Endothelial cell of umbilical vein (primary cell): ENCODE measurements at regions not wholly inside any gene's neighbourhood (a gene's known extent, or its start where the extent isn't known, plus 50 kb on each side); places are given as distances from the start of the nearest gene placed in this dataset.

Source experiments
- BruUV-seq: library from RNA; stranded (reverse); fragments of 400-500 nt; replicated peaks from 2 replicates; lab custom pipeline; 2021; lab: Mats Ljungman, UMichigan
- CTCF ChIA-PET: fragments of 300-600, 350-600 bp; sonication (Branson Sonifier 250); formaldehyde crosslinking; loops from one replicate; lab custom pipeline; 2021; ENCODE audit warnings: antibody characterized with exemption, inconsistent platforms; lab: Charles Lee
- POLR2A ChIA-PET: fragments of 300-600, 350-600 bp; sonication (Branson Sonifier 250); formaldehyde crosslinking; loops from one replicate; lab custom pipeline; 2021; ENCODE audit warnings: antibody characterized with exemption, inconsistent platforms; lab: Charles Lee
- DNase-seq: peaks from one replicate; pipeline ENCODE4 v3.0.0-alpha.2; 2011; ENCODE audit warnings: low read depth, low spot score
- FAIRE-seq: peaks from 2 replicates; lab custom pipeline; 2011; peaks lifted over from hg19 to GRCh38; lab: Jason Lieb, UNC
- H2AFZ ChIP-seq: 2 replicates; pipeline ENCODE4 v1.6.0; 2012; ENCODE audit warnings: low read depth, low read length, control low read depth, inconsistent platforms
- H3K27ac ChIP-seq: 2 replicates; pipeline ENCODE4 v1.5.1; 2011; ENCODE audit warnings: low read depth, mild to moderate bottlenecking, control low read depth, low read length, moderate library complexity; ENCODE audit not compliant: insufficient read depth
- H3K27me3 ChIP-seq, 2 experiments: 2 replicates each; pipeline versions ENCODE4 v1.6.0 to v1.6.1; 2011; ENCODE audit warnings: low read length in 2 of 2, mixed read lengths in 1 of 2; ENCODE audit not compliant: control insufficient read depth in 2 of 2, insufficient read depth in 2 of 2
- H3K36me3 ChIP-seq, 2 experiments: 2 replicates in 1 of 2; 3 replicates in 1 of 2; pipeline ENCODE4 v1.5.1; 2011; ENCODE audit warnings: low read length in 2 of 2, mild to moderate bottlenecking in 1 of 2, moderate library complexity in 1 of 2; ENCODE audit not compliant: control insufficient read depth in 2 of 2, insufficient read depth in 2 of 2; ENCODE audit errors: extremely low read depth in 1 of 2
- H3K4me1 ChIP-seq: 3 replicates; pipeline ENCODE4 v1.5.1; 2011; ENCODE audit warnings: mild to moderate bottlenecking, low read length; ENCODE audit not compliant: control insufficient read depth, insufficient read depth; ENCODE audit errors: extremely low read depth
- H3K4me2 ChIP-seq: 2 replicates; pipeline ENCODE4 v1.6.1; 2011; ENCODE audit warnings: low read length, control low read depth, mixed read lengths; ENCODE audit not compliant: insufficient read depth
- H3K4me3 ChIP-seq, 3 experiments: fragments of 200-600 bp in 1 of 3; sonication (generic), shearing (Covaris generic) in 1 of 3; replicated peaks in 1 of 3; 2 replicates each; pipeline ENCODE4 v1.5.1; 2011 to 2016; ENCODE audit warnings: control low read depth in 3 of 3, low read length in 3 of 3, mild to moderate bottlenecking in 2 of 3, inconsistent platforms in 1 of 3, low read depth in 1 of 3, moderate library complexity in 1 of 3; ENCODE audit not compliant: insufficient read depth in 1 of 3
- H3K79me2 ChIP-seq: 2 replicates; pipeline ENCODE4 v1.6.0; 2012; ENCODE audit warnings: low read length, inconsistent platforms; ENCODE audit not compliant: control insufficient read depth, insufficient read depth
- H3K9ac ChIP-seq: replicated peaks from 2 replicates; pipeline ENCODE3; 2011; ENCODE audit warnings: low read length, control low read depth; ENCODE audit not compliant: insufficient read depth; ENCODE audit errors: extremely low read depth
- H3K9me1 ChIP-seq: replicated peaks from 3 replicates; pipeline ENCODE4 v1.6.0; 2011; ENCODE audit warnings: mild to moderate bottlenecking, low read length; ENCODE audit not compliant: control insufficient read depth, insufficient read depth; ENCODE audit errors: extremely low read depth
- H3K9me3 ChIP-seq: replicated peaks from 2 replicates; pipeline ENCODE4 v1.5.1; 2012; ENCODE audit warnings: low read length, inconsistent platforms; ENCODE audit not compliant: control insufficient read depth, insufficient read depth
- H4K20me1 ChIP-seq: replicated peaks from 2 replicates; pipeline ENCODE3; 2011; ENCODE audit warnings: mild to moderate bottlenecking, low read length; ENCODE audit not compliant: control insufficient read depth, insufficient read depth; ENCODE audit errors: extremely low read depth
- EZH2 ChIP-seq: IDR thresholded peaks from 2 replicates; pipeline ENCODE4 v1.6.1; 2012; ENCODE audit warnings: borderline replicate concordance, low read depth, mild to moderate bottlenecking, moderate library complexity, low read length, inconsistent platforms; ENCODE audit not compliant: severe bottlenecking
- FOS ChIP-seq: IDR thresholded peaks from 2 replicates; pipeline ENCODE4 v1.6.1; 2011; ENCODE audit warnings: mild to moderate bottlenecking, low read length, moderate library complexity, borderline replicate concordance; ENCODE audit not compliant: insufficient read depth
- GATA2 ChIP-seq: IDR thresholded peaks from 2 replicates; pipeline ENCODE4 v1.7.0; 2011; ENCODE audit warnings: low read depth, mild to moderate bottlenecking, moderate library complexity, mixed read lengths, low read length; ENCODE audit not compliant: insufficient read length, insufficient read depth
- JUN ChIP-seq: IDR thresholded peaks from 2 replicates; pipeline ENCODE4 v1.6.1; 2011; ENCODE audit warnings: borderline replicate concordance, low read depth; ENCODE audit not compliant: insufficient read length, insufficient read depth
- MYC ChIP-seq: IDR thresholded peaks from one replicate; pipeline ENCODE4 v1.6.1; 2011; ENCODE audit warnings: mild to moderate bottlenecking, low read depth, low read length
- POLR2A ChIP-seq: IDR thresholded peaks from 2 replicates; pipeline ENCODE4 v1.6.1; 2012; ENCODE audit warnings: low read depth, mild to moderate bottlenecking, control low read depth, low read length
- POLR2AphosphoS5 ChIP-seq: IDR thresholded peaks from 2 replicates; pipeline ENCODE4 v1.6.1; 2012; ENCODE audit warnings: low read depth, mild to moderate bottlenecking, control low read depth, low read length, moderate library complexity; ENCODE audit not compliant: insufficient read depth
- dilution Hi-C: fragments of 300-500 bp; cut with MboI; formaldehyde crosslinking; loops from one replicate; pipeline ENCODE4 v1.15.0; 2019; ENCODE audit warnings: low sequenced_read_pairs; ENCODE audit not compliant: extremely low pct_ligation_motif_present
- intact Hi-C: fragments of 100-400 bp; cut with micrococcal nuclease; formaldehyde crosslinking; loops from one replicate; pipeline ENCODE4 v1.10.0; 2022
- TF ChIP-seq, protein P1 (sequence below): IDR thresholded peaks from 2 replicates; pipeline ENCODE4 v1.6.1; 2011; ENCODE audit not compliant: insufficient read depth, insufficient read length
- TF ChIP-seq, protein P2 (sequence below), 2 donors: IDR thresholded peaks; 1 replicate in 1 of 2; 2 replicates in 1 of 2; pipeline ENCODE4 v1.5.1; 2011; ENCODE audit warnings: low read length in 2 of 2, mild to moderate bottlenecking in 2 of 2, moderate library complexity in 2 of 2, control low read depth in 1 of 2, inconsistent platforms in 1 of 2, low read depth in 1 of 2; ENCODE audit not compliant: insufficient read depth in 1 of 2; ENCODE audit errors: extremely low read depth in 1 of 2

DNA sequence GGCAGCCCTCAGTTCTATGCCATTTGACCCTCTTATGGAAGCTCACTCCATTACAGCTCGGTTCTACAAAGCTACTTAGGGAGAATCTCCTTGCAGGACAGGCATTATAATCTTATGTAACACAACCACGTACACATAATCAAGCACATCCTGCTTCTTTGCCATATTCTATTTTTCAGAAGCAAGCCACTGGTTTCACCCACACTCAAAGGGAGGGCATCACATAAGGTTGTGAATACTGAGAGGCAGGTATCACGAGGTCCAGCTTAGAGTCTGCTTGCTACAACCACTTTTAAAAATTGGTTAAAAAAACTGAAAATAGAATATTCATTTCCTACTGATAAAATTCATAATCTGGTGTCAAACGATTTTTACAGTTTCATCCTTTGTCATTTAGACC is 589.2 kb downstream of the SLC16A7 start:
- no peaks in the 10 kb centered on the region for H3K36me3 ChIP-seq
- DNase-seq (no peak), FAIRE-seq (no peak)
- CTCF ChIA-PET: interaction anchor here (1.4 kb wide), 1 partner anchor 9 kb away, joined by 4 read pairs; no protein-coding TSS in a partner anchor
- no peaks in the 10 kb centered on the region for H3K9me1 ChIP-seq
- POLR2A ChIA-PET: no interaction called here
- H3K79me2 ChIP-seq: no peaks in the 10 kb centered on the region
- H3K4me2 ChIP-seq: no peak overlapping the region
- TF ChIP-seq POLR2A (no peak), EZH2 (no peak), GATA2 (no peak), FOS (no peak), POLR2AphosphoS5 (no peak), MYC (no peak), JUN (no peak)
- TF ChIP-seq, protein P1, sequence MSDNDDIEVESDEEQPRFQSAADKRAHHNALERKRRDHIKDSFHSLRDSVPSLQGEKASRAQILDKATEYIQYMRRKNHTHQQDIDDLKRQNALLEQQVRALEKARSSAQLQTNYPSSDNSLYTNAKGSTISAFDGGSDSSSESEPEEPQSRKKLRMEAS: no peak
- TF ChIP-seq, protein P2, sequence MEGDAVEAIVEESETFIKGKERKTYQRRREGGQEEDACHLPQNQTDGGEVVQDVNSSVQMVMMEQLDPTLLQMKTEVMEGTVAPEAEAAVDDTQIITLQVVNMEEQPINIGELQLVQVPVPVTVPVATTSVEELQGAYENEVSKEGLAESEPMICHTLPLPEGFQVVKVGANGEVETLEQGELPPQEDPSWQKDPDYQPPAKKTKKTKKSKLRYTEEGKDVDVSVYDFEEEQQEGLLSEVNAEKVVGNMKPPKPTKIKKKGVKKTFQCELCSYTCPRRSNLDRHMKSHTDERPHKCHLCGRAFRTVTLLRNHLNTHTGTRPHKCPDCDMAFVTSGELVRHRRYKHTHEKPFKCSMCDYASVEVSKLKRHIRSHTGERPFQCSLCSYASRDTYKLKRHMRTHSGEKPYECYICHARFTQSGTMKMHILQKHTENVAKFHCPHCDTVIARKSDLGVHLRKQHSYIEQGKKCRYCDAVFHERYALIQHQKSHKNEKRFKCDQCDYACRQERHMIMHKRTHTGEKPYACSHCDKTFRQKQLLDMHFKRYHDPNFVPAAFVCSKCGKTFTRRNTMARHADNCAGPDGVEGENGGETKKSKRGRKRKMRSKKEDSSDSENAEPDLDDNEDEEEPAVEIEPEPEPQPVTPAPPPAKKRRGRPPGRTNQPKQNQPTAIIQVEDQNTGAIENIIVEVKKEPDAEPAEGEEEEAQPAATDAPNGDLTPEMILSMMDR (IDR thresholded peaks at IDR 0.05; ENCODE audit: extremely low read depth in 1 of 2, insufficient read depth in 1 of 2, low read depth in 1 of 2, low read length in 2 of 2): no peak
- H3K9me3 ChIP-seq: no peaks in the 10 kb centered on the region
- H2AFZ ChIP-seq: no peak overlapping the region
- no peak overlapping the region for H3K9ac ChIP-seq
- H4K20me1 ChIP-seq: no peaks in the 10 kb centered on the region
- no peak overlapping the region for H3K4me3 ChIP-seq
- no peaks in the 10 kb centered on the region for H3K4me1 ChIP-seq
- H3K27ac ChIP-seq: no peak overlapping the region
- H3K27me3 ChIP-seq: no peaks in the 10 kb centered on the region
- no TSS peak for BruUV-seq
- intact Hi-C loops: no loop called here
- dilution Hi-C loops: no loop called here
